ENCODE measurements at regions not wholly inside any gene's neighbourhood (a gene's known extent, or its start where the extent isn't known, plus 50 kb on each side); places are given as distances from the start of the nearest gene placed in this dataset.

DNA sequence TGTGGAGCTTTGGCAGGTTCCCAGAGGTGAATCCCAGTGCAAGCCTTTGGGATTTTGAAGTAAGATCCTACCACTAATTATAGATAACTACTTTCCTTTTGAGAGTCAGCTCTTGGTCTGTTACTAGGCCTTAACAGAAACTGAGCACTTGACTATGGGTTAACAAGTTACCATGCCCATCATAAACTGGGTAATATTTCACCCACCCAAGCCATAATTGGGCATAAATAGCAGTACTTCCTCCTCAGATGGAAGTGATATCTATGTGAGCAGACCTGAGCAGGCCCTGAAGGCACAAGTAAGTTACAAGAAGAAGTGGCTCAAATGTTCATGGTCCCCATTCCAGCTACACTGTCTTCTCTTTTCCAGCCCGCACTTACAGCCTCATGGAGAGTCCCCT is 475.9 kb downstream of the LRRIQ3 start:
- Histone ChIP-seq H3K27me3 (ENCODE audit: insufficient read depth, insufficient read length) (no peaks in the 10 kb centered on the region), H3K4me1 (ENCODE audit: insufficient read depth, insufficient read length) (no peaks in the 10 kb centered on the region), H3K9ac (ENCODE audit: insufficient read length, low read depth) (no peak overlapping the region), H3K4me3 (ENCODE audit: insufficient read length, low read depth) (no peak overlapping the region), H3K36me3 (ENCODE audit: insufficient read depth, insufficient read length, low read length) (no peaks in the 10 kb centered on the region), H3K9me3 (ENCODE audit: insufficient read depth, low read length) (no peaks in the 10 kb centered on the region)
- DNase-seq (ENCODE audit: low read depth, low spot score) = no peak
- no peak for TF ChIP-seq SUZ12 (IDR thresholded peaks at IDR 0.05; ENCODE audit: extremely low read depth, insufficient read depth, insufficient read length)
- no peak for TF ChIP-seq YY1 (IDR thresholded peaks at IDR 0.05; ENCODE audit: insufficient read depth, insufficient read length)
- no peak for TF ChIP-seq ZNF274 (IDR thresholded peaks at IDR 0.05; ENCODE audit: low read depth, low read length)

DNA sequence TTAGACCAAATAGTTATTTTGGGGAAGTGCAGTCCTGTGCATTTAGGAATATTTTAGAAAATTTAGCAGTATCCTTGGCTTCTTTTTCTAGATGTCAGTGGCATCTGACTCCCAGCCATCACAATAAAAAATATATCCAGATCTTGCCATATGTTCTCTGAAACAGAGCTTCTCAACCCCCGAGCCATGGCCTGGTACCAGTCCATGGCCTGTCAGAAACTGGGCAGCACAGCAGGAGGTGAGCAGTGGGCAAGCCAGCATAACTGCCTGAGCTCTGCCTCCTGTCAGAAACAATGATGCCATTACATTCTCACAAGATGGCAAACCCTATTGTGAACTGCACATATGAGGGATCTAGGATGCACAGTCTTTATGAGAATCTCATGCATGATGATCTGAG is 480.0 kb downstream of the LRRIQ3 start:
- TF ChIP-seq YY1 (IDR thresholded peaks at IDR 0.05; ENCODE audit: insufficient read depth, insufficient read length) = no peak
- no peak for TF ChIP-seq ZNF274 (IDR thresholded peaks at IDR 0.05; ENCODE audit: low read depth, low read length)
- no peak for TF ChIP-seq SUZ12 (IDR thresholded peaks at IDR 0.05; ENCODE audit: extremely low read depth, insufficient read depth, insufficient read length)
- Histone ChIP-seq H3K4me1 (ENCODE audit: insufficient read depth, insufficient read length) (no peaks in the 10 kb centered on the region), H3K4me3 (ENCODE audit: insufficient read length, low read depth) (no peak overlapping the region), H3K9ac (ENCODE audit: insufficient read length, low read depth) (no peak overlapping the region), H3K9me3 (ENCODE audit: insufficient read depth, low read length) (no peaks in the 10 kb centered on the region), H3K36me3 (ENCODE audit: insufficient read depth, insufficient read length, low read length) (no peaks in the 10 kb centered on the region), H3K27me3 (ENCODE audit: insufficient read depth, insufficient read length) (no peaks in the 10 kb centered on the region)
- no peak for DNase-seq (ENCODE audit: low read depth, low spot score)

DNA sequence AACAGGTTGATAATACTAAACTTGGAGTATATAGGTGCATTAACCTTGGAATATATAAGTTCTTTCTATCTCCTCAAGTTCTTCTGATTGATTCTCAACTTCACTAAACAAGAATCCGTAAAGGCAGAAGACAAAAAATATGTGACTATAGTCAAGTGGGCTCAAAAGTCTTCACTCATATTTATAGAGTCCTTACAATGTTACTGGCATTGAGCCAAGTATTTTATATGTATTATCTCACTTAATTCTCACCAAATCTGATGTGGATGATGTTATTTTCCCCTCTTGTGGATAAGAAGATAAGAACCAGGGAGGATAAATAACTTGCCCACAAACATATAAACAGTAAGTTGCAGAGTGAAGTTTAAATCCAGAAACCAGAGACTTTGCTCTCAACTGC is 486.9 kb downstream of the LRRIQ3 start:
- Histone ChIP-seq H3K27me3 (ENCODE audit: insufficient read depth, insufficient read length) (no peaks in the 10 kb centered on the region), H3K9ac (ENCODE audit: insufficient read length, low read depth) (no peak overlapping the region), H3K4me1 (ENCODE audit: insufficient read depth, insufficient read length) (no peaks in the 10 kb centered on the region), H3K4me3 (ENCODE audit: insufficient read length, low read depth) (no peak overlapping the region), H3K9me3 (ENCODE audit: insufficient read depth, low read length) (no peaks in the 10 kb centered on the region), H3K36me3 (ENCODE audit: insufficient read depth, insufficient read length, low read length) (no peaks in the 10 kb centered on the region)
- no peak for TF ChIP-seq SUZ12 (IDR thresholded peaks at IDR 0.05; ENCODE audit: extremely low read depth, insufficient read depth, insufficient read length)
- no peak for TF ChIP-seq YY1 (IDR thresholded peaks at IDR 0.05; ENCODE audit: insufficient read depth, insufficient read length)
- TF ChIP-seq ZNF274 (IDR thresholded peaks at IDR 0.05; ENCODE audit: low read depth, low read length) = no peak
- no peak for DNase-seq (ENCODE audit: low read depth, low spot score)

DNA sequence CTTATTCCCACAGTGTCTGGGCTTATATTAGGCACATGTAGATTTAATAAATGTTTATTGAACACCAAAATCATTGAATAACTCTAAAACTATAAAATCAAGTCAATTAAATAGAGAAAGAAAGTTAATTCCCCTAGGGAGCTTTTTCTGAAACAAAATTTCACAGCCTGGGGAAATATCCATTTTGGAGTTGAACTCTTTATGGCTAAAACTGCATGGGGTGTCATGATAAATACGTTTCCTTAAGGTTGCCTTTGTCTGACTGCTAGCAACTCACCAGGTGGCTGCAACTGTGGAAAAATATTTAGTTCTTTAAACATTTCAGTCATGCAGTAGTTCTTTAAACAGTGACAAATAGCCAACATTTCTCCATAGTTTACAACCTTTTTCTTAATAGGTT is 496.1 kb downstream of the LRRIQ3 start:
- Histone ChIP-seq H3K27me3 (ENCODE audit: insufficient read depth, insufficient read length) (no peaks in the 10 kb centered on the region), H3K9me3 (ENCODE audit: insufficient read depth, low read length) (no peaks in the 10 kb centered on the region)
- TF ChIP-seq ZNF274 (IDR thresholded peaks at IDR 0.05; ENCODE audit: low read depth, low read length) (no peak), YY1 (IDR thresholded peaks at IDR 0.05; ENCODE audit: insufficient read depth, insufficient read length) (no peak), SUZ12 (IDR thresholded peaks at IDR 0.05; ENCODE audit: extremely low read depth, insufficient read depth, insufficient read length) (no peak)

DNA sequence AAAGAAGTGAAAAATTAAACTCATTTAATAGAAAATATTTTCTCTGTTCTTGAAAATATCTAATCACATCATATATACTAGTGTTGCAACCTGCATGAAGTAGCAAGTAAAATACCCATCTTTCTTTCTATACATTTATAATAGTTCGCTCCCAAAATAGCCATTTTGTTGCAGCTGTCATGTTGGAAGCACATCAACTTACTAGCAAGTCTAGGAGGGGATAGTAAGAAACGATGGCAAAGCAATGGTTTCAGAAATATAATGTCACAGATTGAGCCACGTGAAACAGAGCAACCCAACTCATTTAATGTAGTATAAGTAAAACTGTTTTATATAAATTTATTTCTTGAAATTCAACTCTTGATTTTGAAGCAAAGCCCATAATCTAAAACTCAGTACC is 521.8 kb downstream of the LRRIQ3 start:
- TF ChIP-seq SUZ12 (IDR thresholded peaks at IDR 0.05; ENCODE audit: extremely low read depth, insufficient read depth, insufficient read length) (no peak), ZNF274 (IDR thresholded peaks at IDR 0.05; ENCODE audit: low read depth, low read length) (no peak), YY1 (IDR thresholded peaks at IDR 0.05; ENCODE audit: insufficient read depth, insufficient read length) (no peak)
- H3K27me3 ChIP-seq (ENCODE audit: insufficient read depth, insufficient read length) = no peaks in the 10 kb centered on the region
- H3K4me1 ChIP-seq (ENCODE audit: insufficient read depth, insufficient read length) = no peaks in the 10 kb centered on the region

More for the DNA sequence above, 496.1 kb downstream of the LRRIQ3 start:
- Histone ChIP-seq H3K9ac (ENCODE audit: insufficient read length, low read depth) (no peak overlapping the region), H3K36me3 (ENCODE audit: insufficient read depth, insufficient read length, low read length) (no peaks in the 10 kb centered on the region), H3K4me3 (ENCODE audit: insufficient read length, low read depth) (no peak overlapping the region), H3K4me1 (ENCODE audit: insufficient read depth, insufficient read length) (no peaks in the 10 kb centered on the region)
- no peak for DNase-seq (ENCODE audit: low read depth, low spot score)

DNA sequence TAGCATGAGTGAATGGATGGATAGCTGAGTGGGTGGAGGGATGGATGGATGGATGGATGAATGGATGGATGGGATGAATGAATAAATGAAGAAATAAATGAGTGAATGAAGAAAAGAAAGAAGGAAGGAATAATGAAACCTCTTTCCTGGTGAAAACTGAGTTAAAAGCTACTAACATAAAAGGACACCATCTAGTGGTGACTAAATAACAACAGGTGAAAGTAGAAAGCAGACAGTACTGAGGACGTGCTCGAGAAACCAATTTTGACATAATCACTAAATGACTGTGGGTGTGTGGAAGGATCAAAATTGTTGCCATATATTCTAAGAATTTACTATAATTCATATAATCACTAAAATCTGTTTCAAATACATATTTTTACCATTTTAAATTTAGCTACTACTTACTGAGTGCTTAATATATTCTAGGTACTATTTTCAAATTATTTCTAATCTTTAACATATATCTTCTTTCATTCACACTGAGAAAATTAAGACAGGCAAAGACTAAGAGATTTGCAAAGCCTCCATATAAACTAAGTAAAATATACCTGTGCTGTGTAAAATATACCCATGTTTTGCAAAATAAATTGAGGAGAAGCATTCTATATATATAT is 522.9 kb downstream of the LRRIQ3 start:
- no peak for DNase-seq (ENCODE audit: low read depth, low spot score)
- Histone ChIP-seq H3K9ac (ENCODE audit: insufficient read length, low read depth) (no peak overlapping the region), H3K27me3 (ENCODE audit: insufficient read depth, insufficient read length) (no peaks in the 10 kb centered on the region), H3K4me3 (ENCODE audit: insufficient read length, low read depth) (no peak overlapping the region), H3K9me3 (ENCODE audit: insufficient read depth, low read length) (no peaks in the 10 kb centered on the region), H3K36me3 (ENCODE audit: insufficient read depth, insufficient read length, low read length) (no peaks in the 10 kb centered on the region), H3K4me1 (ENCODE audit: insufficient read depth, insufficient read length) (no peaks in the 10 kb centered on the region)
- TF ChIP-seq ZNF274 (IDR thresholded peaks at IDR 0.05; ENCODE audit: low read depth, low read length) (no peak), SUZ12 (IDR thresholded peaks at IDR 0.05; ENCODE audit: extremely low read depth, insufficient read depth, insufficient read length) (no peak), YY1 (IDR thresholded peaks at IDR 0.05; ENCODE audit: insufficient read depth, insufficient read length) (no peak)

More for the DNA sequence above, 521.8 kb downstream of the LRRIQ3 start:
- DNase-seq (ENCODE audit: low read depth, low spot score) = no peak
- Histone ChIP-seq H3K4me3 (ENCODE audit: insufficient read length, low read depth) (no peak overlapping the region), H3K36me3 (ENCODE audit: insufficient read depth, insufficient read length, low read length) (no peaks in the 10 kb centered on the region), H3K9ac (ENCODE audit: insufficient read length, low read depth) (no peak overlapping the region), H3K9me3 (ENCODE audit: insufficient read depth, low read length) (no peaks in the 10 kb centered on the region)

DNA sequence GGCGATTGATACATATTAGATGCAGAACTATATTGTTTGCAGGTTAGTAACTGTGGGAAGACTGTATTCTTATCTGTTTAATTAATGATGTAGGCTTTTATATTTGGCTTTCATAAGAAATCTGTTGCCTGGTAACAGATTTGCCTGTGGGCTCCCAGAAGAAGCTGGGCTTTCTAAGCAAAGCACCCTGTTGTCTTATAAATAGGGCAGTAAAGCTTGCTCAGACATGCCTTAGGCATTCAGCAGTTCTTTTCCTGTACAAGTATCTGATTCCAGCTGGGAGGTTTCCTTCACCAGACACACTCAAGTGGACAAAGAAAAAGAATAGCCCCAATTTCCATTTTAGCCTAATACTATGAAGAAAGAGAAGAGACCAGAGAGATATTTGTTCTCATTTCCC is 524.0 kb downstream of the LRRIQ3 start:
- H3K9me3 ChIP-seq (ENCODE audit: insufficient read depth, low read length) = peaks cover 9% of the 10 kb centered on the region
- no peaks in the 10 kb centered on the region for H3K4me1 ChIP-seq (ENCODE audit: insufficient read depth, insufficient read length)
- no peak overlapping the region for H3K9ac ChIP-seq (ENCODE audit: insufficient read length, low read depth)
- DNase-seq (ENCODE audit: low read depth, low spot score) = no peak
- no peaks in the 10 kb centered on the region for H3K36me3 ChIP-seq (ENCODE audit: insufficient read depth, insufficient read length, low read length)
- H3K4me3 ChIP-seq (ENCODE audit: insufficient read length, low read depth) = no peak overlapping the region
- H3K27me3 ChIP-seq (ENCODE audit: insufficient read depth, insufficient read length) = no peaks in the 10 kb centered on the region
- no peak for TF ChIP-seq SUZ12 (IDR thresholded peaks at IDR 0.05; ENCODE audit: extremely low read depth, insufficient read depth, insufficient read length)
- no peak for TF ChIP-seq YY1 (IDR thresholded peaks at IDR 0.05; ENCODE audit: insufficient read depth, insufficient read length)
- no peak for TF ChIP-seq ZNF274 (IDR thresholded peaks at IDR 0.05; ENCODE audit: low read depth, low read length)

All from NT2/D1 (cell line).